ENCODE measurements at regions not wholly inside any gene's neighbourhood (a gene's known extent, or its start where the extent isn't known, plus 50 kb on each side); places are given as distances from the start of the nearest gene placed in this dataset.
A peak's percentile ranks its signal among the peaks of the same experiment; 100 is the strongest.

DNA sequence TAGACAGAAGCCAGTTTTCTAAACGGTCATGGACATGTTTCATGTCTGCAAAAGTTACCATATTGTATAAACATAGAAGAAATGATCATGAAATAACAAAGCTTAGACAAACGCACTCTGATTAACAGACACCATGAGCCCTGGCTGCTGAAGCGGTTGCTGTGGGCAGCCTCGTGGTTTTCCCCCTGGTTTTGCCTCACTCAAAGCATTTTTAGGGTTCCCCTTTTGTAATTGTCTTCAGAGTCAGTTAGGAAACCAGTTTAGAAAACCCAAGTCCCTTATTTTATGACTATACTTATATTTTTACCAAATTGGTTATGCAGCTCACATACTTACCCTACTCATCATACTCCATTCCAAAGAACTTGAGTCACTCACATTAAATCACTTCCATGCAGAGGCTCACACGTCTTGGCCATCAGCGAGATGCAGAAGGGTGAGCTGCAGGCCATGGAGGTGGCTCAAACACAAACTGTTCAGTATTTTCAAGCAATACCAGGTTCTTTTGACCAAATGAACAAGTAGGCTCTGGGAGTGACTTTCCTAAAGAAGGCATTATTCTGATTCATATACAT, 105.6 kb upstream of the SALL3 start:
- intact Hi-C loops (cut with micrococcal nuclease; ENCODE audit: unreplicated experiment) = loop anchor here (10.0 kb wide), 1 partner anchor 371 kb away; no protein-coding TSS in a partner anchor
- H3K4me3 ChIP-seq (ENCODE audit: low read depth, low read length, poor library complexity, severe bottlenecking) = no peak overlapping the region
- POLR2A ChIA-PET = no interaction called here

DNA sequence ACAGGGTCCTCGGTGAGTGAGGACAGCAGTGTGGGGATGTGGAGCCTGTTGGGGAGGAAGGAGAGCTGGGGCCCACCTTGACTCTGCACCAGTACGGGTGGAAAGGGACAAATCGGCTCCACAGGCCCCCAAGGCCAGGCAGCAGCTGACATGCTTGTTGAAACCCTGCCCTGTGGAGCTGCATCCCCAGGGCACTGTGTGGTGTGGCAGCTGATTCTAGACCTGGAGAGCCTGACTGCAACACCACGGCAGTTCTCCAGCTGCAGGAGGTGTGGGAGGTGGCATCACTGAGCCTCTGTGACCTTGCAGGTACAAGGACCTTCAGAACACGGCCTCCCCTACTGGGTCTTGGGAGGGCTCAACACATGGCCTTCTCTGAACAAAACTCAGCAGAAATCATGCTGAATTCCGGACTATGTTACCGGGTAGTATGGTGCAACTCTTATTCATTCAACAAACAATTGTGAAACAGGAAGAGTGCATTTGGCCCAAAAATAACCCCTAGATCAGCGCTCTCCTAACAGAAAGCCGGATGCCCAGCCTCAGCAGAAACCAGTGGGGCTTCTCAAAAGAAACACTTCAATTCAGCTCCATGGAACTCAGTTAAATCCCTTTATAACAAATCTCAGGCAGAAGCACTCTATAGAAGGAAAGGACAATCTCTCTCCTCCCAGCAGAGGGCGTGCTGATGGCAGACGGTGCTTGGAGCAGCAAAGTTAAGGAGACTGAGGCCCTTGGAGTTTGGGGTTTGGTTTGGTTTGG, 104.4 kb upstream of the SALL3 start:
- no peaks in the 10 kb centered on the region for H3K36me3 ChIP-seq (ENCODE audit: insufficient read depth, low read length)
- no peaks in the 10 kb centered on the region for H3K4me1 ChIP-seq (ENCODE audit: insufficient read depth, low read length, poor library complexity, severe bottlenecking)
- H3K79me2 ChIP-seq (ENCODE audit: insufficient read depth, low read depth, low read length) = no peaks in the 10 kb centered on the region
- H3K4me3 ChIP-seq (ENCODE audit: low read depth, low read length, poor library complexity, severe bottlenecking) = no peak overlapping the region
- H3K4me2 ChIP-seq (ENCODE audit: low read length) = no peak overlapping the region
- no peak overlapping the region for H3K27ac ChIP-seq (ENCODE audit: low read depth, low read length, poor library complexity, severe bottlenecking)
- H2AFZ ChIP-seq (ENCODE audit: low read length) = no peak overlapping the region
- no peaks in the 10 kb centered on the region for H4K20me1 ChIP-seq (ENCODE audit: insufficient read depth, low read length)
- intact Hi-C loops (cut with micrococcal nuclease; ENCODE audit: unreplicated experiment) = loop anchor here (10.0 kb wide), 1 partner anchor 370 kb away; no protein-coding TSS in a partner anchor
- CTCF ChIA-PET (ENCODE audit: unreplicated experiment) = no interaction called here
- TF ChIP-seq EZH2phosphoT487 (IDR thresholded peaks at IDR 0.05; ENCODE audit: borderline replicate concordance, low read depth, low read length) = no peak
- TF ChIP-seq, protein P1, sequence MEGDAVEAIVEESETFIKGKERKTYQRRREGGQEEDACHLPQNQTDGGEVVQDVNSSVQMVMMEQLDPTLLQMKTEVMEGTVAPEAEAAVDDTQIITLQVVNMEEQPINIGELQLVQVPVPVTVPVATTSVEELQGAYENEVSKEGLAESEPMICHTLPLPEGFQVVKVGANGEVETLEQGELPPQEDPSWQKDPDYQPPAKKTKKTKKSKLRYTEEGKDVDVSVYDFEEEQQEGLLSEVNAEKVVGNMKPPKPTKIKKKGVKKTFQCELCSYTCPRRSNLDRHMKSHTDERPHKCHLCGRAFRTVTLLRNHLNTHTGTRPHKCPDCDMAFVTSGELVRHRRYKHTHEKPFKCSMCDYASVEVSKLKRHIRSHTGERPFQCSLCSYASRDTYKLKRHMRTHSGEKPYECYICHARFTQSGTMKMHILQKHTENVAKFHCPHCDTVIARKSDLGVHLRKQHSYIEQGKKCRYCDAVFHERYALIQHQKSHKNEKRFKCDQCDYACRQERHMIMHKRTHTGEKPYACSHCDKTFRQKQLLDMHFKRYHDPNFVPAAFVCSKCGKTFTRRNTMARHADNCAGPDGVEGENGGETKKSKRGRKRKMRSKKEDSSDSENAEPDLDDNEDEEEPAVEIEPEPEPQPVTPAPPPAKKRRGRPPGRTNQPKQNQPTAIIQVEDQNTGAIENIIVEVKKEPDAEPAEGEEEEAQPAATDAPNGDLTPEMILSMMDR (conservative IDR thresholded peaks at IDR 0.05; ENCODE audit: low read length) = peak; percentile 70
- peak; percentile 21 for DNase-seq (ENCODE audit: low spot score)
- no peaks in the 10 kb centered on the region for H3K9me2 ChIP-seq (ENCODE audit: insufficient read depth, low read length)
- POLR2A ChIA-PET = interaction anchor here (0.6 kb wide), 1 partner anchor 180 kb away, joined by 5 read pairs; no protein-coding TSS in a partner anchor
- no TSS peak for BruUV-seq (replicated peaks)
- H3K9me3 ChIP-seq (ENCODE audit: low read length) = no peaks in the 10 kb centered on the region

More for the DNA sequence above, 105.6 kb upstream of the SALL3 start:
- Histone ChIP-seq H3K9me2 (ENCODE audit: insufficient read depth, low read length) (no peaks in the 10 kb centered on the region), H3K9me3 (ENCODE audit: low read length) (no peaks in the 10 kb centered on the region), H3K27ac (ENCODE audit: low read depth, low read length, poor library complexity, severe bottlenecking) (no peak overlapping the region), H3K79me2 (ENCODE audit: insufficient read depth, low read depth, low read length) (no peaks in the 10 kb centered on the region), H2AFZ (ENCODE audit: low read length) (no peak overlapping the region), H4K20me1 (ENCODE audit: insufficient read depth, low read length) (no peaks in the 10 kb centered on the region), H3K36me3 (ENCODE audit: insufficient read depth, low read length) (no peaks in the 10 kb centered on the region), H3K4me1 (ENCODE audit: insufficient read depth, low read length, poor library complexity, severe bottlenecking) (no peaks in the 10 kb centered on the region), H3K4me2 (ENCODE audit: low read length) (no peak overlapping the region)
- CTCF ChIA-PET (ENCODE audit: unreplicated experiment) = no interaction called here
- TF ChIP-seq EZH2phosphoT487 (IDR thresholded peaks at IDR 0.05; ENCODE audit: borderline replicate concordance, low read depth, low read length) = no peak
- TF ChIP-seq, protein P1 (conservative IDR thresholded peaks at IDR 0.05; ENCODE audit: low read length) = no peak
- BruUV-seq (replicated peaks) = no TSS peak
- no peak for DNase-seq (ENCODE audit: low spot score)
